Ovary (tissue), 7 donors: ENCODE measurements at regions not wholly inside any gene's neighbourhood (a gene's known extent, or its start where the extent isn't known, plus 50 kb on each side); places are given as distances from the start of the nearest gene placed in this dataset.
"Not testable (repeated sequence)": the region's sequence is repeated elsewhere in the genome, so short reads cannot be mapped to it uniquely, and the experiment has no call there.

ENCODE experiments used
- DNase-seq, 5 donors: peaks; one replicate each; pipeline ENCODE4 v3.0.0-alpha.2; 2019 to 2020
- H3K27ac ChIP-seq, 2 donors: fragments of 200-600 bp; one replicate each; pipeline versions ENCODE4 v1.5.1 to v1.8.0; 2019 to 2022
- H3K27me3 ChIP-seq: fragments of 200-600 bp; one replicate; pipeline ENCODE4 v1.8.0; 2022
- H3K36me3 ChIP-seq: fragments of 200-600 bp; sonication (generic); one replicate; pipeline ENCODE4 v1.5.1; 2019
- H3K4me1 ChIP-seq: one replicate; pipeline ENCODE4 v1.8.1; 2013; ENCODE audit warnings: mild to moderate bottlenecking, moderate library complexity; ENCODE audit not compliant: insufficient read depth
- H3K4me3 ChIP-seq: fragments of 200-600 bp; sonication (generic); one replicate; pipeline ENCODE4 v1.5.1; 2017
- H3K9me3 ChIP-seq, 2 donors: fragments of 200-600 bp in 1 of 2; sonication (generic) in 1 of 2; one replicate each; pipeline versions ENCODE4 v1.5.1 to v1.8.1; 2013 to 2019; ENCODE audit warnings: mild to moderate bottlenecking in 1 of 2, moderate library complexity in 1 of 2
- EP300 ChIP-seq: sonication (generic); formaldehyde crosslinking; IDR thresholded peaks from one replicate; pipeline ENCODE4 v1.6.1; 2017; ENCODE audit warnings: antibody characterized with exemption
- POLR2A ChIP-seq: fragments of 450-650 bp; IDR thresholded peaks from one replicate; pipeline ENCODE4 v1.6.1; 2017; ENCODE audit warnings: antibody characterized with exemption, mild to moderate bottlenecking, moderate library complexity
- WGBS, 3 donors: extraction: QIAGEN DNeasy Blood & Tissue Kit in 1 of 3; methylation state at CpG; one replicate each; pipeline versions ENCODE4 v1.1.5 to v1.1.7; 2013 to 2017; 5-methylcytosine and 5-hydroxymethylcytosine counted together
- intact Hi-C, 4 donors: fragments of 100-400 bp; cut with DNase I; formaldehyde crosslinking; loops; one replicate each; pipeline versions ENCODE4 v1.11.0 to v1.15.1; 2022 to 2023
- TF ChIP-seq, protein P1 (sequence below), 3 donors: fragments of 450-650 bp in 2 of 3; fragments of 200-600 bp in 1 of 3; IDR thresholded peaks; one replicate each; pipeline versions ENCODE4 v1.5.1 to v1.8.0; 2016 to 2022; ENCODE audit warnings: antibody characterized with exemption in 3 of 3, mild to moderate bottlenecking in 1 of 3
- donor health status: DM: no; HTN: no; CAD: no; lungs with moderate emphysema.
- donor health status: DM: no; HTN: no; CAD: no.
- donor health status: Bipolar disorder and iron deficiency.
- donor health status: DM: no; HTN: no; CAD: no.
- donor health status: DM: yes; HTN: yes; CAD: no.

GRCh38 chr16:88167798-88168556, 214.8 kb upstream of the ZNF469 start:
- H3K27me3 ChIP-seq, H3K9me3 ChIP-seq, H3K4me3 ChIP-seq, intact Hi-C loops, H3K36me3 ChIP-seq, H3K4me1 ChIP-seq: not testable (repeated sequence)
- peak in 4 of 5 donors; percentile 25 to 56 (median 46) for DNase-seq
- peak overlapping the region in 1 of 2 donors; percentile 55 for H3K27ac ChIP-seq
- WGBS, 3 donors, result 6 to 14% (median 6%) methylated on average over 22 of the region's 22 CpGs

GRCh38 chr16:88168557-88168949, 214.2 kb upstream of the ZNF469 start:
- 50 to 57% (median 55%) methylated on average over 6 of the region's 6 CpGs for WGBS, 3 donors
- H3K4me1 ChIP-seq, H3K9me3 ChIP-seq, H3K4me3 ChIP-seq, H3K36me3 ChIP-seq, H3K27me3 ChIP-seq, intact Hi-C loops: not testable (repeated sequence)
- DNase-seq, result peak in 3 of 5 donors; percentile 23 to 40 (median 39)
- H3K27ac ChIP-seq, result peak overlapping the region; percentile 20 to 55

- H3K4me3 ChIP-seq, H3K9me3 ChIP-seq, H3K4me1 ChIP-seq, H3K36me3 ChIP-seq, intact Hi-C loops, H3K27me3 ChIP-seq: not testable (repeated sequence)
- peak in 2 of 5 donors; percentile 21 to 35 for DNase-seq
- peak overlapping the region; percentile 20 to 55 for H3K27ac ChIP-seq
- WGBS, 3 donors, result 88 to 90% (median 89%) methylated on average over 26 of the region's 26 CpGs
Measured at GRCh38 chr16:88169136-88169830, 213.5 kb upstream of the ZNF469 start.

GRCh38 chr16:88169831-88170165, 213.0 kb upstream of the ZNF469 start:
- 93 to 94% (median 94%) methylated on average over 8 of the region's 8 CpGs for WGBS, 3 donors

GRCh38 chr16:88170528-88170991, 212.2 kb upstream of the ZNF469 start:
- no peaks in the 10 kb centered on the region for H3K9me3 ChIP-seq
- no peak overlapping the region for H3K27ac ChIP-seq
- TF ChIP-seq EP300 (no peak), POLR2A (no peak)
- TF ChIP-seq, protein P1, sequence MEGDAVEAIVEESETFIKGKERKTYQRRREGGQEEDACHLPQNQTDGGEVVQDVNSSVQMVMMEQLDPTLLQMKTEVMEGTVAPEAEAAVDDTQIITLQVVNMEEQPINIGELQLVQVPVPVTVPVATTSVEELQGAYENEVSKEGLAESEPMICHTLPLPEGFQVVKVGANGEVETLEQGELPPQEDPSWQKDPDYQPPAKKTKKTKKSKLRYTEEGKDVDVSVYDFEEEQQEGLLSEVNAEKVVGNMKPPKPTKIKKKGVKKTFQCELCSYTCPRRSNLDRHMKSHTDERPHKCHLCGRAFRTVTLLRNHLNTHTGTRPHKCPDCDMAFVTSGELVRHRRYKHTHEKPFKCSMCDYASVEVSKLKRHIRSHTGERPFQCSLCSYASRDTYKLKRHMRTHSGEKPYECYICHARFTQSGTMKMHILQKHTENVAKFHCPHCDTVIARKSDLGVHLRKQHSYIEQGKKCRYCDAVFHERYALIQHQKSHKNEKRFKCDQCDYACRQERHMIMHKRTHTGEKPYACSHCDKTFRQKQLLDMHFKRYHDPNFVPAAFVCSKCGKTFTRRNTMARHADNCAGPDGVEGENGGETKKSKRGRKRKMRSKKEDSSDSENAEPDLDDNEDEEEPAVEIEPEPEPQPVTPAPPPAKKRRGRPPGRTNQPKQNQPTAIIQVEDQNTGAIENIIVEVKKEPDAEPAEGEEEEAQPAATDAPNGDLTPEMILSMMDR (IDR thresholded peaks at IDR 0.05), result no peak
- no peaks in the 10 kb centered on the region for H3K27me3 ChIP-seq
- peak in 1 of 5 donors; percentile 8 for DNase-seq
- intact Hi-C loops, result no loop called here
- H3K4me3 ChIP-seq, result no peak overlapping the region
- 87 to 93% (median 89%) methylated on average over 17 of the region's 17 CpGs for WGBS, 3 donors
- no peaks in the 10 kb centered on the region for H3K36me3 ChIP-seq
- H3K4me1 ChIP-seq, result peaks cover 8% of the 10 kb centered on the region

More at GRCh38 chr16:88169831-88170165, 213.0 kb upstream of the ZNF469 start:
- H3K27me3 ChIP-seq, H3K4me3 ChIP-seq, intact Hi-C loops, H3K4me1 ChIP-seq, H3K27ac ChIP-seq, H3K9me3 ChIP-seq, H3K36me3 ChIP-seq, DNase-seq: not testable (repeated sequence)

- H3K4me1 ChIP-seq, H3K4me3 ChIP-seq, DNase-seq, H3K9me3 ChIP-seq, H3K27ac ChIP-seq, H3K27me3 ChIP-seq, intact Hi-C loops, H3K36me3 ChIP-seq: not testable (repeated sequence)
- 89 to 93% (median 92%) methylated on average over 1 of the region's 1 CpG for WGBS, 3 donors
Measured at GRCh38 chr16:88171126-88171525, 211.6 kb upstream of the ZNF469 start.

DNA sequence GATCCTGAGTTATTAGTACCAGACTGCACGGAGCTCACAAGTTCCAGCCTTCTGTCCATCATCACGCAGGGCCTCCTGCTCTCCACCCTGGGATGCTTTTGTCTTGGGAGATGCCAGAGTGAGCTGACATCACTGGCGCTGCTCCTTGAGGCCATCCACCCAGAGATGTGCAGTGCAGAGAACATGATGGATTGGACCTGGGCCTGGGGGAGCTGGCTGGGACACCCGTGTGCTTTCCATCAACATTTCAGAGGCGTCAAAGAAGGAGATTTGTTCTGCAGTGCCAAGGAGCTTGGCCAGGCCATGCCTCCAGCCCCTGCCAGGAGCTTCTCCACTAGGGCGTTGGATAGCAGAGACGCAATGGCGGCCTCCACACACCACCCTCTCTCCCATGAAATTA, 206.6 kb upstream of the ZNF469 start:
- H3K27me3 ChIP-seq, H3K4me1 ChIP-seq, intact Hi-C loops, H3K4me3 ChIP-seq, H3K9me3 ChIP-seq, H3K27ac ChIP-seq, H3K36me3 ChIP-seq: not testable (repeated sequence)
- DNase-seq, result peak in 1 of 5 donors; percentile 1
- 95 to 96% (median 95%) methylated on average over 3 to 4 of the region's 8 CpGs for WGBS, 3 donors

- WGBS, 3 donors, result 87 to 91% (median 89%) methylated on average over 23 of the region's 23 CpGs
- H3K4me1 ChIP-seq, intact Hi-C loops, H3K36me3 ChIP-seq, H3K27me3 ChIP-seq, H3K27ac ChIP-seq, H3K4me3 ChIP-seq, H3K9me3 ChIP-seq: not testable (repeated sequence)
- peak in 4 of 5 donors; percentile 3 to 16 (median 7) for DNase-seq
Measured at GRCh38 chr16:88176591-88177180, 206.1 kb upstream of the ZNF469 start.

- DNase-seq, result peak in 2 of 5 donors; percentile 2 to 8
- 70 to 85% (median 81%) methylated on average over 15 of the region's 15 CpGs for WGBS, 3 donors
- intact Hi-C loops, result not testable (repeated sequence)
Measured at GRCh38 chr16:88178251-88178650, 204.5 kb upstream of the ZNF469 start.

DNA sequence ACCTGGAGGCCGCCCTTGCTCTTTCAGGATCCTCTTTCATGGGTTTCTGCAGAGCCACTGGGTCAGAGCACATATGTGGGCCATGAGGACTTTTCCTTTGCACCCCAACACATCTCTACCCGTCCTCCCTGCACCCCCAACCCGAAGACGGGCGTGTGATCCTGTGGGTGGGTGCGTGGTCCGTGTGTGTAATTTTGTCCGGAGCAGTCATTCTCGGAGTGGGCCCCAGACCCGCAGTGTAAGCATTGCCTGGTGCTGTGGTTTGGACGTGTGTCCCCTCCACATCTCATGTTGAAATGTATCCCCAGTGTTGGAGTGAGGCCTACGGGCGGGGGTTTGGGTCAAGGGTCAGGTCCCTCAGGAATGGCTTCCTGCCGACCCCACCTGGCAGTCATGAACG, 203.9 kb upstream of the ZNF469 start:
- H3K27me3 ChIP-seq, H3K36me3 ChIP-seq, intact Hi-C loops, H3K9me3 ChIP-seq, H3K27ac ChIP-seq, H3K4me1 ChIP-seq, H3K4me3 ChIP-seq: not testable (repeated sequence)
- peak in 2 of 5 donors; percentile 10 to 16 for DNase-seq
- WGBS, 3 donors, result 77 to 83% (median 83%) methylated on average over 15 of the region's 15 CpGs

More at GRCh38 chr16:88178251-88178650, 204.5 kb upstream of the ZNF469 start:
- H3K27ac ChIP-seq, H3K27me3 ChIP-seq, H3K4me3 ChIP-seq, H3K36me3 ChIP-seq, H3K9me3 ChIP-seq, H3K4me1 ChIP-seq: not testable (repeated sequence)
